ENCODE measurements at regions not wholly inside any gene's neighbourhood (a gene's known extent, or its start where the extent isn't known, plus 50 kb on each side); places are given as distances from the start of the nearest gene placed in this dataset.
"Not testable (repeated sequence)": the region's sequence is repeated elsewhere in the genome, so short reads cannot be mapped to it uniquely, and the experiment has no call there.

GRCh38 chr5:62212648-62213047 is 93.4 kb upstream of the KIF2A start:
- Histone ChIP-seq H2BK12ac (ENCODE audit: low read length) (no peak overlapping the region), H3K79me1 (ENCODE audit: low read depth, low read length) (no peaks in the 10 kb centered on the region), H2AFZ (ENCODE audit: low read length) (no peak overlapping the region), H3K27ac (replicated peaks; ENCODE audit: low read length) (no peak overlapping the region), H3K4ac (ENCODE audit: low read length) (no peak overlapping the region), H2BK15ac (ENCODE audit: low read length) (no peak overlapping the region), H3K4me1 (ENCODE audit: control insufficient read depth in 2 of 2, insufficient read depth in 1 of 2, low read depth in 1 of 2, low read length in 2 of 2) (no peaks in the 10 kb centered on the region), H4K91ac (ENCODE audit: low read depth, low read length, poor library complexity) (no peak overlapping the region), H2BK5ac (ENCODE audit: low read length) (no peak overlapping the region), H4K8ac (ENCODE audit: low read depth, low read length) (no peak overlapping the region), H3K9ac (ENCODE audit: low read depth, low read length, poor library complexity) (no peak overlapping the region), H3K18ac (ENCODE audit: low read length) (no peak overlapping the region), H2AK5ac (ENCODE audit: low read depth, low read length) (no peak overlapping the region), H3K4me2 (ENCODE audit: insufficient read depth, low read length, poor library complexity, severe bottlenecking) (no peak overlapping the region), H3K27me3 (ENCODE audit: control insufficient read depth in 3 of 3, insufficient read depth in 3 of 3, low read depth in 1 of 3, low read length in 3 of 3) (no peaks in the 10 kb centered on the region), H3K36me3 (replicated peaks in 1 of 2; ENCODE audit: control insufficient read depth in 2 of 2, insufficient read depth in 2 of 2, low read length in 2 of 2) (no peaks in the 10 kb centered on the region), H2BK120ac (ENCODE audit: low read depth, low read length) (no peak overlapping the region), H3K4me3 (ENCODE audit: low read length in 2 of 2) (no peak overlapping the region), H3K14ac (ENCODE audit: low read length) (no peak overlapping the region), H3K23ac (ENCODE audit: low read depth, low read length, poor library complexity) (no peak overlapping the region), H3K9me3 (replicated peaks in 1 of 2; ENCODE audit: control insufficient read depth in 2 of 2, insufficient read depth in 1 of 2, low read depth in 1 of 2, low read length in 2 of 2) (no peaks in the 10 kb centered on the region)
- no CpG with 5 or more reads among the region's 3 CpGs for WGBS, 2 donors (ENCODE audit: extremely low coverage in 2 of 2, insufficient read length in 2 of 2, insufficient replicate concordance in 1 of 2)
- DNase-seq (ENCODE audit: low spot score) = no peak

- H4K91ac ChIP-seq (ENCODE audit: low read depth, low read length, poor library complexity) = no peak overlapping the region
- H3K79me1 ChIP-seq (ENCODE audit: low read depth, low read length) = no peaks in the 10 kb centered on the region
- H3K4me3 ChIP-seq (ENCODE audit: low read length in 2 of 2) = no peak overlapping the region
- H3K4ac ChIP-seq (ENCODE audit: low read length) = no peak overlapping the region
- no peak overlapping the region for H3K27ac ChIP-seq (replicated peaks; ENCODE audit: low read length)
- no peak overlapping the region for H3K23ac ChIP-seq (ENCODE audit: low read depth, low read length, poor library complexity)
- H2BK5ac ChIP-seq (ENCODE audit: low read length) = no peak overlapping the region
- no peak overlapping the region for H2AK5ac ChIP-seq (ENCODE audit: low read depth, low read length)
- H3K9me3 ChIP-seq (replicated peaks in 1 of 2; ENCODE audit: control insufficient read depth in 2 of 2, insufficient read depth in 1 of 2, low read depth in 1 of 2, low read length in 2 of 2) = no peaks in the 10 kb centered on the region
- no peak overlapping the region for H2BK120ac ChIP-seq (ENCODE audit: low read depth, low read length)
- no peaks in the 10 kb centered on the region for H3K27me3 ChIP-seq (ENCODE audit: control insufficient read depth in 3 of 3, insufficient read depth in 3 of 3, low read depth in 1 of 3, low read length in 3 of 3)
- no peaks in the 10 kb centered on the region for H3K36me3 ChIP-seq (replicated peaks in 1 of 2; ENCODE audit: control insufficient read depth in 2 of 2, insufficient read depth in 2 of 2, low read length in 2 of 2)
- no peak overlapping the region for H2BK15ac ChIP-seq (ENCODE audit: low read length)
- H2AFZ ChIP-seq (ENCODE audit: low read length) = no peak overlapping the region
- H3K18ac ChIP-seq (ENCODE audit: low read length) = no peak overlapping the region
- no peak overlapping the region for H3K4me2 ChIP-seq (ENCODE audit: insufficient read depth, low read length, poor library complexity, severe bottlenecking)
- H3K4me1 ChIP-seq (ENCODE audit: control insufficient read depth in 2 of 2, insufficient read depth in 1 of 2, low read depth in 1 of 2, low read length in 2 of 2) = no peaks in the 10 kb centered on the region
- no peak for DNase-seq (ENCODE audit: low spot score)
- no CpG with 5 or more reads among the region's 2 CpGs for WGBS, 2 donors (ENCODE audit: extremely low coverage in 2 of 2, insufficient read length in 2 of 2, insufficient replicate concordance in 1 of 2)
- no peak overlapping the region for H2BK12ac ChIP-seq (ENCODE audit: low read length)
- H3K14ac ChIP-seq (ENCODE audit: low read length) = no peak overlapping the region
- H3K9ac ChIP-seq (ENCODE audit: low read depth, low read length, poor library complexity) = no peak overlapping the region
- H4K8ac ChIP-seq (ENCODE audit: low read depth, low read length) = no peak overlapping the region
These were observed 91.3 kb upstream of the KIF2A start for GRCh38 chr5:62214701-62215100.

DNA sequence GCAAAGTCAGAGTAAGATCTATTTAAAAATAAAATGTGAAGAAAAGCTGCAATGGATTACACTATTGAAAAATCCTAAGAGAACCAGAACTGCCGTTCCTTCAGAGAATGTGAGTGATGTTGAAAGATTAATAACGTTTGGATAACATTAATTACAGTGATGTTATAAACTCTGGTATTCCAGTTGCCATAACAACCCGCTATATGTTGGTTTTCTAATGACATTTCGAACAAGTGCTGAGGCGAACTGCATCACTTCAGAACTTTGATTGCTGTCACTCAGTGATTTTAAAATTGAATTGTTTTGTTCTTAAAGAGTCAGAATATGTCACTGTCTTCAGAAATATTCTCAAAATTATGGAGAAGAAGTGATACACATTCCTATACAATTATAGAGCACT is 89.4 kb upstream of the KIF2A start:
- H3K23ac ChIP-seq (ENCODE audit: low read depth, low read length, poor library complexity); H4K91ac ChIP-seq (ENCODE audit: low read depth, low read length, poor library complexity); H3K9me3 ChIP-seq (replicated peaks in 1 of 2; ENCODE audit: control insufficient read depth in 2 of 2, insufficient read depth in 1 of 2, low read depth in 1 of 2, low read length in 2 of 2); H3K4ac ChIP-seq (ENCODE audit: low read length); H2BK120ac ChIP-seq (ENCODE audit: low read depth, low read length); H2BK15ac ChIP-seq (ENCODE audit: low read length); H3K18ac ChIP-seq (ENCODE audit: low read length); H3K27me3 ChIP-seq (ENCODE audit: control insufficient read depth in 3 of 3, insufficient read depth in 3 of 3, low read depth in 1 of 3, low read length in 3 of 3); H3K4me3 ChIP-seq (ENCODE audit: low read length in 2 of 2); H2AK5ac ChIP-seq (ENCODE audit: low read depth, low read length); H3K36me3 ChIP-seq (replicated peaks in 1 of 2; ENCODE audit: control insufficient read depth in 2 of 2, insufficient read depth in 2 of 2, low read length in 2 of 2); H2AFZ ChIP-seq (ENCODE audit: low read length); H3K14ac ChIP-seq (ENCODE audit: low read length); H3K9ac ChIP-seq (ENCODE audit: low read depth, low read length, poor library complexity); H3K79me1 ChIP-seq (ENCODE audit: low read depth, low read length); DNase-seq (ENCODE audit: low spot score); H3K4me1 ChIP-seq (ENCODE audit: control insufficient read depth in 2 of 2, insufficient read depth in 1 of 2, low read depth in 1 of 2, low read length in 2 of 2); H2BK5ac ChIP-seq (ENCODE audit: low read length); H3K4me2 ChIP-seq (ENCODE audit: insufficient read depth, low read length, poor library complexity, severe bottlenecking); H4K8ac ChIP-seq (ENCODE audit: low read depth, low read length); H2BK12ac ChIP-seq (ENCODE audit: low read length); H3K27ac ChIP-seq (replicated peaks; ENCODE audit: low read length): not testable (repeated sequence)
- whole genome bisulfite sequencing, 2 donors (ENCODE audit: extremely low coverage in 2 of 2, insufficient read length in 2 of 2, insufficient replicate concordance in 1 of 2) = no CpG with 5 or more reads among the region's 5 CpGs

DNA sequence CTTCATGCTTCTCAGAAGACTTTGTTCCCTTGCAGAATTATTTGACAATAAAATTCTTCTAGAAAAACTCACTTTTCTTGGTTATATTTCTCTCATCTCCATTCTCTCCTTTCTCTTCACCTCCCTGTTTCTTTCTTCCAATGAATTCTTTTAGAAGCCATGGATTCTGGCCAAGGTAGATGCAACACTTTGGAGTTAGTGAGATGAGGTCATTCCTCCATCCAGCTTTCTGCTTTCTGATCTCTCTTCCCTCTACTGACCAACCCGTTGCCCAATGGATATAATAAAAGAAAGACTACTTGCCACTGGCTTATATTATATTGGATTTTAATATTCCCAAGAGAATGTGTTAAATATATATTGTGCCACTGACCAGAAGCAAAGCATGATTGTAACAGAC is 88.9 kb upstream of the KIF2A start:
- not testable (repeated sequence) for H2BK5ac ChIP-seq (ENCODE audit: low read length); H3K79me1 ChIP-seq (ENCODE audit: low read depth, low read length); H3K23ac ChIP-seq (ENCODE audit: low read depth, low read length, poor library complexity); H3K14ac ChIP-seq (ENCODE audit: low read length); H3K36me3 ChIP-seq (replicated peaks in 1 of 2; ENCODE audit: control insufficient read depth in 2 of 2, insufficient read depth in 2 of 2, low read length in 2 of 2); H3K4me2 ChIP-seq (ENCODE audit: insufficient read depth, low read length, poor library complexity, severe bottlenecking); H3K27ac ChIP-seq (replicated peaks; ENCODE audit: low read length); H4K8ac ChIP-seq (ENCODE audit: low read depth, low read length); DNase-seq (ENCODE audit: low spot score); H3K9ac ChIP-seq (ENCODE audit: low read depth, low read length, poor library complexity); H3K4me3 ChIP-seq (ENCODE audit: low read length in 2 of 2); H2BK120ac ChIP-seq (ENCODE audit: low read depth, low read length); H3K27me3 ChIP-seq (ENCODE audit: control insufficient read depth in 3 of 3, insufficient read depth in 3 of 3, low read depth in 1 of 3, low read length in 3 of 3); H4K91ac ChIP-seq (ENCODE audit: low read depth, low read length, poor library complexity); H3K18ac ChIP-seq (ENCODE audit: low read length); H3K9me3 ChIP-seq (replicated peaks in 1 of 2; ENCODE audit: control insufficient read depth in 2 of 2, insufficient read depth in 1 of 2, low read depth in 1 of 2, low read length in 2 of 2); H3K4me1 ChIP-seq (ENCODE audit: control insufficient read depth in 2 of 2, insufficient read depth in 1 of 2, low read depth in 1 of 2, low read length in 2 of 2); H2AK5ac ChIP-seq (ENCODE audit: low read depth, low read length); H3K4ac ChIP-seq (ENCODE audit: low read length); H2BK15ac ChIP-seq (ENCODE audit: low read length); H2BK12ac ChIP-seq (ENCODE audit: low read length); H2AFZ ChIP-seq (ENCODE audit: low read length)
- no CpG with 5 or more reads among the region's 1 CpG for WGBS, 2 donors (ENCODE audit: extremely low coverage in 2 of 2, insufficient read length in 2 of 2, insufficient replicate concordance in 1 of 2)
